Activated CD4-positive, CD25-positive, alpha-beta regulatory T cell treated with anti-CD3 and anti-CD28 coated beads, Interleukin-2, amount 50 U/mL, for 16 hours (primary cell): ENCODE measurements at regions not wholly inside any gene's neighbourhood (a gene's known extent, or its start where the extent isn't known, plus 50 kb on each side); places are given as distances from the start of the nearest gene placed in this dataset.
"Not testable (repeated sequence)": the region's sequence is repeated elsewhere in the genome, so short reads cannot be mapped to it uniquely, and the experiment has no call there.

Experiments used
- DNase-seq: peaks from one replicate; pipeline ENCODE4 v3.0.0-alpha.2; 2020; ENCODE audit warnings: low read depth, low spot score

DNA sequence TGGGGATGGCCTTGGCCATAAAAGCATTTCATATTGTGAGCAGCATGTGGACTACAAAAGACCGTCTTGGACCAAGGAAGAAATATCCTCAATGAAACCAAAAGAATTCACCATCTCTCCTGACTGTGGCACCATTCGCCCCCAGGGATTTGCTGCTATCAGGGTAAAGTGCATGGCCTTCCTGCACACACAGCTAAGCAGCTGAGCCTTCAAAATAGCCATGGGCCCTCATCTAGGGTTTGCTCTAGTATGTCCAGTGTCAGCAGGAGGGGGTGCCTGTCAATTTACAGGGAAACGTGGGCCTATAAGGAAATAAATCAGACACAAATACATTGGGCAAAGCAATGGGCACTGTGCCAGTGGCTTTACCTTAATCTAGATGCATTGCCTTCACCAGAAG, 296.6 kb upstream of the NBPF12 start:
- DNase-seq: not testable (repeated sequence)

GRCh38 chr1:146640671-146641070, 297.5 kb upstream of the NBPF12 start:
- DNase-seq: not testable (repeated sequence)

GRCh38 chr1:146630302-146630701, 307.8 kb upstream of the NBPF12 start:
- not testable (repeated sequence) for DNase-seq

DNA sequence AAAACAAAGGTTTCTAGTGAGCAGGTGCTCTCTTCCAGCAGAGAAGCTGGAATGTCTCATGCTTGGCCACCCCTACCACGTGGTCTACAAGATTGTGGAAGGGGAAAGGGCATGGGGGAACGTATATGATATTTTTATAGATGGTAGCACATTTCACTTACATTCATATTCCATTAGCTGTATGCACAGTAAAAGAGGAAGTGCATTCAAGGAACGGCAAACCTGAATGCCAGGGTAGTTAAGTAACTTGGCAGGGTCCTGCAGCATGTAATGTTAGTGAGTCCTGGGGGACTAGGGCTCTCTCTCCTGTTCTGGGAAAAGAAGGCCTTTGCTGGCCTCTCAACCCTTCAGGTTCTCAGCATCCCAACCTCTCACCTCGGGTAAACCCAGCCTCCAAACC, 319.5 kb upstream of the NBPF12 start:
- DNase-seq: not testable (repeated sequence)

DNA sequence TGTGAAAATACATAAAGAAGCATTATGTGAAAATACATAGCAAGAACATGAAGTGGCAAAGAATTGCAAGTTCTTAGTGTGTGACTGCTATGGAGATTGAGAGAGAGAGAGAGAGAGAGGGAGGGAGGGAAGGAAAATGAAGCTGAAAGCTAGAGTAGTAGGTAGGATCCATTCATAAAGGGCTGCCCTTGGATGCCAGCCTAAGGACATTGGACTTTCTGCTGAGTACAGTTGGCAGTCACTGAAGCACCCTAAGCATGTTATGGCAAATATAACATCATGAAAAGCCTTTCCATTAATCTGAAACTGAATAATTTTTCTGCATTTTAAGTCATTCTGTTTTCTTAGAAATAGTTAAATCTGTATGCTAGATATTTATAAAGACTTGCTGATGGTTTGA, 333.4 kb upstream of the NBPF12 start:
- DNase-seq: not testable (repeated sequence)

DNA sequence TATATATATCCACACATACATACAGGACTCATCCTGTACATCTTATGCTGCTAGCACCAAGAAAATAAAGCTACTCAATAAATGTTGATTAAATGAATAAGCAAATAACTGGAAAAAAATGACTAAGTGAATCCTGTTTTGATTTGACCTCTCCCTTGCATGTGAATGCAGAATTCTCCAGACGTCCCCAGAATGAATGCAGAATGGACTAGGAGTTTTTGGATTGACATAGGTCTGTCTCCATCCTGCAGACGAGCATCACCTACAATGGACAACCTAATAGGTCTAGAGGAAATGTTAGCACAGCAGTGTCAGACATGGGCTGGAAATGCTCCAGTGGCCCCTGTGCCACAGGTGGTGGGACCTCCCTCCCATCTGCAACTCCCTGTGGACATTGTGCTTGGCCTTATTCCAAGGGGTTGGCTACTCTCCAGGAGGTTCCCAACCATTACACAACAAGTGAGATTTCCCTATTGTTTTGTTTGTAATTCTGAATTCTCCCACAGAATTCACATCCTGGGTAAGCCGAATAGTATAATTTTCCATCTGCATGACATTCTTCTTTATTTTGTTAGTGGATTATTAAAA, 337.3 kb upstream of the NBPF12 start:
- DNase-seq: not testable (repeated sequence)

DNA sequence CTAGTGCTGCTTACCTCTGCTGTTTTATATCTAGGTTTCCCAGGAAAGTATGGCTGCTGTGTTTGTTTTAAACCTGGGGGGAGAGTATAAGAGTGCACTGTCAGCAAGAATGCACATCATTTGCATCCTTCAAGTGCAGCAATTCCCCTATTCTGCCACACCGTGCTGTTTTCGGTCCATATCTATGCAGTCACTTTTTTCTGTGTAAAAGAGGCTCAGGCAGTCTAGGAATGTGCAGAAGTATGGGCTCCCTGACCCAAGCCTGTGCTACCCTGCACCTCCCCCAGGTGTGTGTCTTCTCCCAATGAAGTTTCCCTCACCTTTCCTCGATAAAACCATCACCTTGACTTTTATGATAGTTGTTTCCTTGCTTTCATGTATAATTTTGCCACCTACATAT, 338.2 kb upstream of the NBPF12 start:
- not testable (repeated sequence) for DNase-seq

- not testable (repeated sequence) for DNase-seq
These were observed 352.4 kb upstream of the NOTCH2NLA start for GRCh38 chr1:146581229-146581628.

DNA sequence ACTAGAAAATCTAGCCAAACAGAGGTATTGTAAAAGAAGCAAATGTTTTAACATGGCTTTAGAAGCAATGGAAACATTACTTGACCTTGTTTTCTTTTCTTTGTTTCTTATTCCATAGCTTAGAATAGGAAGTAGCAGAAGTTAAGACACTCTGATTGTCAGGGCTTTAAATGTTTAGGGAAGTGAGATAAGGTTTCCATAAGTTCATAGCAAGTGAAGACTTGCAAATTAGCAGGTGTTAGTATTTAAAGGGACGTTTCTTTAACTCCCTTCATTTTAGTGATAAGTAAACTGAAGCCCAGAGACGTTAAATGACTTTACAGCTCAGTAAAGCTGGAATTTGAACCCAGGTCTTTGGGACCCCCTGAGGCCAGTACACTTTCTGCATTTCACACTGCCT, 338.7 kb upstream of the NOTCH2NLA start:
- not testable (repeated sequence) for DNase-seq

DNA sequence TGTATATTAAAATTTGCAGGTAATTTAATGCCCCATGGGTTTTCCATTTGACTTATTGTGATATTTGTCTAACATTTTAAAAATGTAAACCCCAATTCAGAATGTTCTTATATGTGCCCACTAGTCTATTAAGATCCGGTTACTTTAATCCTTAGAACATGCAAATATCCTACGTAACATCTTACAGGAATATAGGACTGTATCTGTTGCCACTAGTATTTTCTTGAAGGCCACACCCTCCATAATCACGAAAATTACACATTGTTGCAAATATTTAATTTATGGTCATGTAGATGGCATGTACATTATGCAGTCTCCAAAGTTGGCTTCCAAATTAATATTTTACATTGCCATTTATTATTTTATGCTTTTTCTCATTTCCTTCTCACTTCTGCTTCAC, 329.2 kb upstream of the NOTCH2NLA start:
- DNase-seq: not testable (repeated sequence)

GRCh38 chr1:146556405-146556804, 327.6 kb upstream of the NOTCH2NLA start:
- DNase-seq: not testable (repeated sequence)

DNA sequence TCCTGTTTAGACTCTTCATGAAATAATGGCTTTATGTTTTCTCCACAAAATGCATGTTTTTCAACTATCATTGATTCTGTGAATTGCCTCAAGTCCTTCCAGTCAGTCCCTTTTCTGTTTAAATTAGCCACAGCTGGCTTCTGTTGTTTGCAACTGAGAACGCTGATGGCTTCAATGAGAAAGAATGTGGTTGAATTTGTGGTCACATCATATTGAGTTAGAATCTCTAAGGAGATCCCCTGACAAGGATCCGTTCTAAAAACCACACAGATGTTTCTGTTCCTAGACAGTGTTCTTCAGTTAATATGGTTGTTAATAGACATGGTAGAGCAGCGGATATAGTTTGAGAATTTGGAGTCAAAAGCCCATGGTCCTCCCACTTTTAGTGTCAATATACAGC, 323.6 kb upstream of the NOTCH2NLA start:
- not testable (repeated sequence) for DNase-seq

- not testable (repeated sequence) for DNase-seq
These were observed 319.9 kb upstream of the NOTCH2NLA start for GRCh38 chr1:146548684-146549083.

- not testable (repeated sequence) for DNase-seq
These were observed 317.4 kb upstream of the NOTCH2NLA start for GRCh38 chr1:146546189-146546588.

GRCh38 chr1:146537775-146538373, 309.1 kb upstream of the NOTCH2NLA start:
- not testable (repeated sequence) for DNase-seq

DNA sequence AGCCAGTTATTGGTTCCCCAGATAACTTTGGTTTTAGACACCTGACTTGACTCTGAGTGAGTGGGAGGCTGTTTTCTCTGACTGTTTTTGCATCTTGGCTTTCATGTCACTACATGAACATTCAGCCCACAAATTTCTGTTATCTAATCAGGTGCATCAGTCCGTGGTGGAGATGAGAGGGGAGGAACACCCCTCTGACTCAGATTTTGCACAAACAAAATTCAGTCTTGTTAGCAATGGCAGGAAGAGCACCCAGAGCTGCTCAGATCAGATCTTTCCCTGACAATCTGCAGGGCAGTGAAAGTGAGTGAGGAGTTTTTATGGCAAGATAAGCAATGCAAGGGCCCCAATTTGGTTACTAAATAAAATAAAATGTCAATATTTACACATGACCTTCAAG, 307.2 kb upstream of the NOTCH2NLA start:
- DNase-seq: not testable (repeated sequence)

GRCh38 chr1:146535575-146535974, 306.8 kb upstream of the NOTCH2NLA start:
- not testable (repeated sequence) for DNase-seq

GRCh38 chr1:146530958-146531357, 302.1 kb upstream of the NOTCH2NLA start:
- DNase-seq: not testable (repeated sequence)

- not testable (repeated sequence) for DNase-seq
These were observed 294.0 kb upstream of the NOTCH2NLA start for GRCh38 chr1:146522812-146523211.

- not testable (repeated sequence) for DNase-seq
These were observed 293.5 kb upstream of the NOTCH2NLA start for GRCh38 chr1:146522345-146522744.

GRCh38 chr1:146521804-146522203, 293.0 kb upstream of the NOTCH2NLA start:
- DNase-seq: not testable (repeated sequence)

- not testable (repeated sequence) for DNase-seq
These were observed 284.9 kb upstream of the NOTCH2NLA start for GRCh38 chr1:146513754-146514153.

DNA sequence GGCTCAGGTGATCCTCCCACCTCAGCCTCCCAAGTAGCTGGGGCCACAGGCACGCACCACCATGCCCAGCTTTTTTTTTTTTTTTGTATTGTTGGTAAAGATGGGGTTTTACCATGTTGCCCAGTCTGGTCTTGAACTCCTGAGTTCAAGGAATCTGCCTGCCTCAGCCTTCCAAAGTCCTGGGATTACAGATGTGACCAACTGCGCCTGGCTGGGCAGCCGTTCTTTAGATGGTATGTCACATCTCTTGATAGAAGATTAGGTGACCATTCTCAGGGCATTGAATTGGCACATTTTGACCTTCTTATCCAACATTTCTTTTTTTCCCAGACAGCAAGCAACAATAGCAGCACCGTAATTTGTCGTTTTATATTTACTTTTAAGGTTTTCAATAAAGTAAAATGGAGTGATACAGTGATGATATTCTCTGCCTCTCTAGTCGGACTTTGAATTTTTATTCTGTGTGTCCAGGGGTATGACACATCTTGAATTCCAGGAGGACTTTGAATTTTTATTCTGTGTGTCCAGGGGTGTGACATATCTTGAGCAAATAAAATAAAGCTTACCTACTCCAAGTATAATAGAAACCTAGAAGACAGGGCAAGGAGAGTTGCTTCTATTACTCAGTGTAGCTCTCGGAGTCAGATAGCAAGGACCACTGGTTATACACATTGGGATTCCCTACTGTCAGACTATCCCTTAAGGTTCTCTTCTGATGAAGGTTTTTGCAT, 282.4 kb upstream of the NOTCH2NLA start:
- not testable (repeated sequence) for DNase-seq
